Suppressor macrophage treated with lipopolysaccharide for 1 hour (primary cell): ENCODE measurements at regions not wholly inside any gene's neighbourhood (a gene's known extent, or its start where the extent isn't known, plus 50 kb on each side); places are given as distances from the start of the nearest gene placed in this dataset.

Source experiments
- DNase-seq, 3 donors: peaks; one replicate each; pipeline ENCODE4 v3.0.0-alpha.2; 2020 to 2022

DNA sequence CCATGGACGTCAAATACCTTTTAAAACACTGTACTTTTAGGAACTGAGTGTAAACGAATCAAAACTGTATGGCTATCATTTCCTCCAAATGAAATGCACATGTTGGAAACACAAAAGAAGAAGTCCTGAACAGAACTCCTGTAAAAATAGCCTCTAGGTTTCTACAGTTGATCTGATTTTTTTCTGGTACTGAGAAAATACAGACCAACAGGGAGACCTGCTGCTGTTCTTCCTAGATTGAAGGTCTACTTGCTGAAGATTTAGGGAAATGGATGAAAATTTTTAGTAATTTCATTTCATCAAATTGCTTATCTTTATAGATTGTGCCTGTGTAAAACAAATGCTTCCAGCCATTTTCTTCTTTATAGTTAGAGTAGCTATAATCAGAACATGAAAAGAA lies 520.4 kb downstream of the SLITRK6 start:
- no peak for DNase-seq

DNA sequence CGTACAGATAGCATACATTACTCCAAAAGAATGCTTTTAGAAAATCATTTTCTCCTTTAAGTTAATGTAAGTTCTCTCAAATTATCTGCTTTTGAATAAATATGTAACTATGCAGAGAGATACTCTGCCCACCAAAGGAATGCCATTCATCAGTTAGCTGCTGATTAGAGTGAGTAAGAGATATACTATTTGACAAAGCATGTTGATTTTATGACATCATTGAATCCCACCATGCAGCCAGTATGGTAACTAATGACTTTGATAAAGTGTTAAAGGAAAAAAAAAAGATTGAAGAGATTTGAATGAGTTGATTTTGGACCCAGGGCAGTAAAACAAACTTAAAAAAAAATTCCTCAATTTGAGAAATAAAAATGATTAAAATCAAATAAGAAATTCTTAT lies 521.5 kb downstream of the SLITRK6 start:
- no peak for DNase-seq

DNA sequence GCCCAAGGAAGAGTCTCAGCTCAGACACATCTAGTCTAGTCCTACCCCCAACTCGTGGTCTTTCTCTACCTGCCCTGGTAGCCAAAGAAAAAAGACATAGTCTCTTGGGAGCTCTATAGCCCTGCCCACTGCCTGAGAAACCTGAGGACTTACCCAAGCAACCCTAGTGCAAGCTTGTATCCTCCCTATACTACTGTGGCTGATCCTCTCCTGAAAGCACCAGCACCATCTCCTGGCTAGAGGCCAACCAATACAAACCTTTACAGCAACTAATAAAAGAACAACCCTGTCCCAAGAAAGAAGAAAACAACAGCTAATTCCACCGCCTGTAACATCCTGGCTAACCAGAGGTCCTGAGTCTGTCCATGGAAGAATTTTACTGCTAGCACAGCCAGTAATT lies 532.4 kb downstream of the SLITRK6 start:
- no peak for DNase-seq

DNA sequence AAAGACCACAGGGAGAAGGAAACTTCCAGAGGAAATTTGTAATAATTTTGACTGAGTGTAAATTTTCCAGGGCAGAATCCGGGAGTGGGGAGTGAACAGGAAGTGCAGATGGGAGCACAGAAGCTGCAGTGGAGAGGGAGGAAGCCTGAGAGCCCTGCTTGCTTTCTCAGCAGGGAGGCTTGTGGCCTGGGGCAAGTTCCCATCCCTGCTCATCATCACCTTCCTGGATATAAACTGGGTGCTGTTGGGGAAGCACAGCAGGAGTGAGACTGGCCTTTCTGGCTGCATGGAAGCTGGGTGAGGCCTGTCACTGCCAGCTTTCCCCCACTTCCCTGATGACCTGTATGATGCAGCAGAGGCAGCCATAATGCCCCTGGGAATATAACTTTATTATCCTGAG lies 532.9 kb downstream of the SLITRK6 start:
- no peak for DNase-seq

DNA sequence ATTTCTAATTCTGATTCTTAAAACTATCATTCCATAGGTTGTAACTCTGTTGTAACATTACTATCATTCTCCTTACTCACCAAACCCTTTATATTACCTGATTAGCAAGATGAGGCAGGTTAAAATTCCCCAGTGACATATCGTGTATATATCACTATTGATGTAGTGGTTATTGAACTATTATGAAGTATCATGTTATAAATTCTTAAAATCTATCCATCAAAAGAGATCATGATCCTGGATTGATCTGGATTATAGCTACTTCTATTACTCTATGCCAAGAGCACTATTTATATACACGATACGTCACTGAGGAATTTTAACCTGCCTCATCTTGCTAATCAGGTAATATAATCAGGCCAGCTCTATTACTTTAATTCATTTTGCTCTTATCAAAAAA lies 533.9 kb downstream of the SLITRK6 start:
- no peak for DNase-seq

DNA sequence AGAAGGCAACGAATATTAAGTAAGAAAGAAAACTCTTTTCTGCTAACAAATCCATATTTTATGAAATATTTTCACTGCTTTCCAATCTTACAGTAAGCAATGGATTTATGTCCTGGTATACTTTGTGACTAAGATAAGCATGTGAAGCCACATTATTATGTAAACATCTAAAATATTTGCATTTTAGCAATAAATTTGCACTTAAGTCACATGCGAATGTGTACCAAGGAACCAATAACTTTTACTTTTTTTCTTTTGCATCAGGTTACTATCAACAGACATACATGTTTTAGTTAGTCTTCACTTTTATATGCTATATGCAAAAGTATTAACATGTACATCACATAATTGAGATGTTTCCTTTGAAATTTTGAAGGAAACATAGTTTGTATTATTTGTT lies 536.7 kb downstream of the SLITRK6 start:
- DNase-seq: no peak

DNA sequence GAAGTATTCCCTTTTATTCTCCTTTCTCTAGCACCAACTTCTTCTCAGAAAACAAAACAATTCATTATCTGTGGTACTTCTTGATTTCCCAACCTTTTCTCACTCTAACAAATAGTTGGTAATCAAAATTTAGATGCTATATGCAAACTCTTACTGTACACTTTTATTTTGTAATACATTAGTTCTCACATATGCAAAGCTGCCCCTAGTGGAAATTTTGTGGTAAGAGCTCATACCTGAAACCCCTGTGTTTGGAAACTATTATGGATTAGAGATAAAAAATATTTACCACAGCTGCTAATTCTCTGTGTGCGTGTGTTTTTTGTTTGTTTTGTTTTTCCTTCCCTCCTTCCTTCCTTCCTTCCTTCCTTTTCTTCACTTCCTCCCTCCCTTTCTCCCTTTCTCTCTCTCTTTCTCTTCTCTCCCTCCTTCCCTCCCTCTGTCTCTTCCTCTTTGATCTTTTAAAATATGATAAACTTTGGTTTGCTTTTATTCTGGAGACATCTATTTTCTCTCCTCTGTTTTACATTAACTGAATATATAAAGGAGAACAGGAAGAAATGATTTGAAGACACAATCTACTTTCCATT lies 537.4 kb downstream of the SLITRK6 start:
- no peak for DNase-seq

DNA sequence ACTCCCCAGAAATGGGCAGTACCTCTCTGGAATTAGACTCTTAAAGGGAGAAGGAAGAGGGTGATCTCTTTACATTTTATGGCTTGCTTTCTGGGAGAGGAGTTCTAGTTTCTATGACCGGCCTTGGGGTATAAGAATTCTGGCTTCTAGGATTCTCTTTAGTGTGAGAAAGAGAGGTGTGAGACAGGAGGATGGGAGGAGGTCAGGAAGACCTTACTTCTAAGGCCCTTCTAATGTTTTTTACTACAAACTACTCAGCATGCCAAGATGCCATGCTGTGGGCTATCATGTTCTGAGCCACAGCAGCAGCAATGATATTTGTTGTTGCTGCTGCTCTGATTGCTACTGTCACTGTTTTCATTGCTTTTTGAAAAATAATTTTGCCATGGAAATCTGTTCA lies 538.3 kb downstream of the SLITRK6 start:
- no peak for DNase-seq

DNA sequence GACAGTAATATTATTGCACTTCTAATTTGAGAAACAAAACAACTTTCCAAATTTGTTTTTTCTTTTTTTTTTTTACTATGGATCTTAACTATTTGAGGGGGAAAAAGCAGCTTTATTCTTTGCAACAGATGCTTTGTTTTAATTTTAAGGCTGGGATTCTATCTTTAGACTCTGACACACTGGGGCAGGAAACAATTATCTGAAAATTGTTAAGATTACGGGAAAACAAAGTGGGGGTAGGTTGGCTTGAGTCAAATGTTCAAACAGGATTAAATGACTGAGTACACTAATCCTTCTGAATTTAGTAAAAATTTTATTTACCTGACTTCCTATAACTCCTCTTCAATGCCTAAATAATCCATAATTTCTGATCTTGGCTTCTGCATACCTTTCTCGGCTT lies 543.2 kb downstream of the SLITRK6 start:
- DNase-seq: no peak

DNA sequence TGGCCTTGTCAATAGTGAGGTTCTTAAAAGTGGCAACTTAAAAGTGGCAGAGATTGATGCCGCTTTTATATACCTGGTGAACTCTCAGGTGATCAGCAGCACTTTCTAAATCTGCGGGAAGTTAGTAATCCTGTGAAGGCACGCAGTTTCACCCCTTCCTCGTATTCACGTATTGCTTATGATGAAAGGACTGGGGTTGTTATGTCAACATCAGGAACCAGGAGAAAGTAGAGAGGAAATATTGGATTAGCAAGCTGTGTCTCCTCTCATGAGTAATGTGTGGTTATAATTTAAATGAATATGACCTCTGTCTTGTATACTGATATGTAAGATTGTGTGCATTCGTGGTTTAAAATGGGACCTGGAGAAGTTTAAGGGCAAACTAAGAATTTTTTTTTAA lies 544.6 kb downstream of the SLITRK6 start:
- DNase-seq: no peak

DNA sequence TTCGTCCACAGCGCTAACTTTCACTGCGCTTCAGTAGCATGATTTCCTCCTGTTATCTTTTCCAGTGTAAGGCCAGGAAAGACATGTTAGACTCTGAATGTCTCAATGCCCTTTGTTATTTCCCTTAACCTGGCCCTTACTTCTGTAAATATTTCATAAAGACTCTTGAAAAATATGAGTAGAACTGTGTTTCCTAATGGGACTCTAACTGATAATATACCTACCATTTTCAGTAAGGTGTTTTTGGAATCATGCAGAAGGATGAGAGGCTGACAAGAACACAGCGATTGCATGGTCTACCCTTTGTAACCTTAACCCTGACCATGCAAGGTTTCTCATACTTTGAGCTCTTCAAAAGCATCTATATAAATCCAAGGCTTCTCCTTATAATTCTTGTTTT lies 550.1 kb downstream of the SLITRK6 start:
- no peak for DNase-seq

DNA sequence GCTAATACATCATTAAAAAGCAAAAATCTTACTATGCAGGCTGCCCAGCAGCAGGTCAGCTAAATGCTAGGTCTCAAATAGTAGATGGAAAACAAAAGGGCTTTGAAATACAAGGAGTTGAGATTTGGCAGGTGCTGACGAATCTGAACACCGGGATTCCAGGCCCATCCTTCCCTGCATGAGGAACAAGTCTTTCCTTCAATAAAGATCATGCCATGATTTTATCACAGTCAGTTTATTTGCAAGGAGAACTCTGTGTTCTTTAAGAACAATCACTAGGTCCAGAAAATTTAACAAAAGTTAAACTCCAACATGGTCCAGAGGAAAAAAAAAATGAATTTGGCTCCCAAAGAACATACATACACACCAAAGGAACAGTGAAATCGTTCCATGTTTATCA lies 551.4 kb downstream of the SLITRK6 start:
- no peak for DNase-seq

DNA sequence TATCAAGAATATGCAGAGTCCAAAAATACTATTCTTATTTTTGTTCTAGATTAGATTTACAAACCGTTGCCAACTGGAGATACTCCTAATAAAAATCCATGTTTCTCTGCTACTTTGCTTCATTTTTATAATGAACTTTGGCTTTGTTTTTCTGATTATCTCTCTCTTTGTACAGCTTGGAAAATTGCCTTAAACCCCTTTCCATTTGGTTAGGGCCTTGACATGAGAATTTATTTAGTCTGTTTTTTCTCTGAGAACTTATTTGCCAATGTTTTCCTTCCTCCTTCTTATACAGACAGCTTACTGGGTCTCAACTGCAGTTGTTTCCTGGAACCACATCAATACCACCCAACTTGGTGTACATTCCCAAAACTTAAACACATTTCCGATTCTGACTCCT lies 555.4 kb downstream of the SLITRK6 start:
- DNase-seq: no peak

DNA sequence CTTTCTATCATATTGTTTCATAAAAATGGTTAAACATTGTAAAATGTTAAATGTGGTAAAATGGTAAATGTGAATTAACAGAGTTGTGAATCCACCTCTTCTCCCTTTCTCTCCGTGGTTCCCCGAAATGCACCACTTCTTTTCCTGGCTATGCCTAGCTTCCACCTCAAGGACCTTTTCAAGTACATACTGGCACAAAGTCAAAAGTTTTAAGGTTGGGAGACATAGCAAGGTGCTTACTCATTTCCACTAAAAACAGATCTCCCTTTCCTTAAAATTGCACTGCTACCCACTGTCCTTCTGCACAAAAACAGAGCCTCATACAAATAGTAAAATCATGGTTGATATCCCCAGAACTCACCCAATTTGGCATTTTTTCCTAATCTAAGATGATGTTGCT lies 558.2 kb downstream of the SLITRK6 start:
- no peak for DNase-seq

DNA sequence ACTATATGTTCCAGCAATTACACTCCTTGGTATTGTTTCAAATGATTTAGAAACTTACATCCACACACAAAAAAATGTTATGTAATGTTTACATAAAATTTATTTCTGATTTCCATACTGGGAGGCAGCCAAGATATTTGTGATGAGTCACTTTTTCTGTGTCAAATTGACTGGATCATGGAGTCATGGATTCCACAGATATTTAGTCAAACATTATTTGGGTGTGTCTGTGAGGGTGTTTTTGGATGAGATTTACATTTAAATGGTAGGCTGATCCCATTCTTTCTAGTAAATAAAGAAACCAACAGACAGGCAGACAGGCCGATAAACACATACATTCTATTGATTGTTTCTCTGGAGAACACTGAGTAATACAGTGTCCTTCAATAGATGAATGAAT lies 562.8 kb downstream of the SLITRK6 start:
- DNase-seq: no peak

DNA sequence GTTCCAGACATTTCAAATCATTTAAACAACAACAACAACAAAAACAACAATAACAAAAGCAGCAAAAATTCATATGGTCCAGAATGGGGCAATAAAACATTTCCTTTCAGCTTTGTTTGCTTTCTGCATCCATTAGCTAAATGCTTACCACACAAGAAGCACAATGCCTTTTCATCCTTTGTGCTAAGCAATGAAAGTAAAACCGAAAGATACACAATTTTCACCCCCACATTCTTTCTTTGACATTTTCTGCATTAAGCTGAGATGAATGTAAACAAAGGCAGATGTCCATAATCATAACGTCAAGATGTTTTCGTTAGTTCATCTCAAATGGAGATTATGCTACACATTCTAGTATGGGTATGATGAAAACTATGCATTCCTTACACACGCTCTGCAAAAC lies 568.5 kb downstream of the SLITRK6 start:
- DNase-seq: no peak

DNA sequence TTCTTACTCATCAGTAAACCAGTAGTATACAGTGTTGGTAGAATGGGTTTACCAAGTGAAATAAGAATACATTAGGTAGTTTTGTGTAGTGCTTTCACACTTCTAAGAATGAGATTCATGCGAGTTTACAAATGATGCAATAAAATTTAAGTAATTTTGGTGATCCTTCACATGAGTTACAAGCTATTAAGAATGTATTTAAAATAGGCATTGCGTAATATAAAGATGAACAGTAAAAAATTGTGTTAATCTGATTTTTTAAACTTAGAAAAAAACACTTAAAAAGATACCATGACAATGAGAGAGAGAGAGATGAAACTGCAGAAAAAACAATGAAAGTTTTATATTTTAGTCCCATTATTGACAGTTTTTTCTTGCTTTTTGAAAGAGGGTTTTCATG lies 570.5 kb downstream of the SLITRK6 start:
- DNase-seq: no peak

DNA sequence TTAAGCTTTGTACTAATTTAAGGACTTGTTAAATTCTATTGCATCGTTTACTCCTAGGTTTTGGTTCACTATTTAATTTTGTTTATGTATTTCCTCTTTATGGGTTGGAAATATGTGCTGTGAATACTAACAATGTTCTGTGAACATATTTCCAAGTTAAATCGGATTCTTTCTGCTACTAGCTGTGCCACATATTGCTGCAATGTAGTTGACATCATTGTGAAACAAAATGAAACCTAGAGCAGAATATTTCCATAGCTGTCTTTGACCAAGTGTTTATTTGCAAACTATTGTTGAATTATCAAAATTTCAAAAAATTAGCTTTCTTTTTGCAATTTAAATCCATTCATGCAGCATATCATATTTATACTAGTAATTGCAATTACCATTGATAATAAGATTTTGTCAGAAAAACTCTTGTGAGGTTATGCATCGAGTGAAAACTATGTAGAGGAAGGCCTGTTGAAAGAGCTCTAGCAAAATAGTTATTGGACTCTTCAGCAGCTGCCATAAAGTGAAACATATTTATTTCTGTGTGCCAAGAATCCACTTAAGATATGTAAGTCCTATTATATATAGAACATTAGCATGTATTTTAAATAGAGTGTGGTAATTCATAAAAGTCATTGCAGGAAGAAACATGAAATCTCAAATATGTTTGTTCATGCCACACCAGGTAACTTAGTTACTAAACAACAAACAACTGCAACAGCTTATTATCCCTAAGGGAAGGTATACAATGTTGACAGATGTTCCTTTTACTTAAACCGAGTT lies 575.1 kb downstream of the SLITRK6 start:
- no peak for DNase-seq

DNA sequence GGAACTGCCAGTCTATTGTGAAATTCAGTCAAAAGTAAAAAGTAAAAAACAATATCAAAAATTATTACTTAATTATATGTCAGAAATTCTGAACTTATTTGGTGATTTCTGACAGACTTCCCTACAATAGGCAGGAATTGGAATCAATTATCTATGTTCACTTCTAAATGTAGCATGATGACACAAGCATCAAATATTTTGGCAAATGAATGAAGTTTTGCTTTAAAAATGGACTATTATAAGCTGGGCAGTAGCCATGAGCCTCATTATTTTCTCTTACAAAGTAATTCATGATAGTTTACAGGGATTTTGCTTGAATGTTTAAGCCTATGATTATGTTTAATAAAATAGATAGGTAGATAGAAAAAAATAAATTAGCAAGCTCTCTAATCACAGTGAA lies 582.6 kb downstream of the SLITRK6 start:
- DNase-seq: no peak

DNA sequence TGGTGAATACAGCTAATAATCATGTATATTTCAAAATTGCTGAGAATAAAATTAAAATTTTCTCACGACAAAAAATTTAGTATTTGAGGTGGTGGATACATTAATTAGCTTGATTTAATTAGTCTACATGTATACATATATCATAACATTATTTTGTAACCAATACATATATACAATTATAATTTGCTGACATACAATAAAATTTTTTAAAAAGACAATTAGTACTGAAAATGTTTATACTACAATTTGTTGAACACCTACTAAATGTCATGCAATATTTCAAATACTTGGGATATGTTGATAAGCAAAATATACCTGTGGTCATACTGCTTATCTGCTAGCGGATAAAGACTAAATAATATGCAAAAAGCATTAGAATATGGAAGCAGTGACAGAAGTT lies 586.5 kb downstream of the SLITRK6 start:
- no peak for DNase-seq

DNA sequence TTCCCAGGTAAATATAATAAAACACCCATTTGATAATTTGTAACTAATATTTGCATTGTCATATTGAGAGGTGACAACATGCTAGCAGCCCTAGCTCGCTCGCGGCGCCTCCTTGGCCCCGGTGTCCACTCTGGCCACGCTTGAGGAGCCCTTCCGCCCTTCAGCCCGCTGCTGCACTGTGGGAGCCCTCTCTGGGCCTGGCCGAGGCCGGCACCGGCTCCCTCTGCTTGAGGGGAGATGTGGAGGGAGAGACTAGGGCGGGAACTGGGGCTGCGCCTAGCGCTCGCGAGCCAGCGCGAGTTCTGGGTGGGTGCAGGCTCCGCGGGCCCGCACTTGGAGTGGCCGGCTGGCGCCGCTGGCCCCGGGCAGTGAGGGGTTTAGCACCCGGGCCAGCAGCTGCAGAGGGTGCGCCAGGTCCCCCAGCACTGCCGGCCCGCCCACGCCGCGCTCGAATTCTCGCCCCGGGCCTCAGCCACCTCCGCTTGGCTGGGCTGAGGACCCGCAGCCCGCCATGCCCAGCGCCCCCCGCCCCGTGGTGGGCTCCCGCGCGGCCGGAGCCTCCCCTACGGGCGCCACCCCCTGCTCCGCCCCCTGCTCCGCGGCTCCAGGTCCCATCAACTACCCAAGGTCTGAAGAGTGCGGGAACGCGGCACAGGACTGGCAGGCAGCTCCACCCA lies 594.4 kb downstream of the SLITRK6 start:
- DNase-seq: no peak

DNA sequence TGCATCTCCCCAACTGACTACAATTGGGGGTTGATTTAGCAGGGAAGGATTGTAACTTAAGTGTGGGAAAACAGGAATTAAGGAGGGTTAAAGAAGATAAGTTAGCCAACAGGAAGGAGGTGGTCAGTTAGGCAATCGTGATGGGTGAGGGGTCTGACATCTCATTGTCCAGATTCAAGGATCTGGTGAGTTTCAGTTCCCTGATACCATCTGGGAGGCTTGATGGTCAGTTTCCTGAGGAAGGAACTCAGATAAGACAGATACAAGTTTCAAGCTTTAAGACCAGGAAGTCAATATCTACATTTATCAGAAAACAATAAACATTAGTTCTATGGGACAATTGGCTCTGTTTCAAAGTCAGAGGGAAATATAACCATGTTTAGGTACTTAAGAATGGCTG lies 601.8 kb downstream of the SLITRK6 start:
- no peak for DNase-seq

DNA sequence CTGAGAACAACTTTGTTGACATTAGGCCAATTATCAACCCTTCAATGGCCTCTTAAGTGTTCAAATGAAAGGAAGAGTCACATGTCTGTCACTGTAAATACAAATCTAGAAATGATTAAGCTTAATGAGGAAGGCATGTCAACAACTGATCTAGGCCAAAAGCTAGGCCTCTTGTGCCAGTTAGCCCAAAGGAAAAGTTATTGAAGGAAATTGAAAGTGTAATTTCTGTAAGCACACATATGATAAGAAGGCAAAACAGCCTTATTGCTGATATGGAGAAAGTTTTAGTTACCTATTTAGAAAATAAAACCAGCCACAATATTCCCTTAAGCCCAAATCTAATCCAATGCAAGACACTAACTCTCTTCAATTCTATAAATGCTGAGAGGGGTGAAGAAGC lies 604.7 kb downstream of the SLITRK6 start:
- DNase-seq: no peak

DNA sequence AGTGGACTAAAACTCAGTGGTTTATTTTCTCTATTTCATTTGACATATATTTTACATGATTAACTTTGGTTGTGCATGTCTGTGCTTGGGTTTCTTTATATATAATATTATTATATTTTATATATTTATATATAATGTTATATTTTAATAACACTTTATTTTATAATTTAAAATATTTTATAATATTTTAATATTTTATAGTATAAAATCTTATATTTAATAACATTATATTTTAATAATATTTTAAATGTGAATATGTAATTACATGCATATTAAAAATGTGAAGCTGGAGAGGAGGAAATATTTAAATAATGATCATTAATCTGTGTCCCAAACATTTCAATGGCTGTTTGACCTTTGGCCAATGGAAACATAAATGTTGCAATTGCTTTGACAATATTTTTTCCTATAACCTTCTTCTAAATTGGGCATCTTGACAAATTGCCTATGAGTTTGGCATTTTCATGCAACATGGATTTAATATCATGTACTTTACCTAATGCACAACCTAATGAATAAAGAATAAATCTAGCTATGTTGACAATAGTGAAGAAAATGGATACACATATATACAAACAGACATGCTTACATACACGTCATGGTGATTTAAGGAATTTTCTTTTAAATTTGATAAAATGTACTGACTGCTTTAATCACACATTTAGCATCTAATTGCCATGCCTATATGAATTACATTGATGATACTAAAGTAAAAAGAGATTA lies 607.1 kb downstream of the SLITRK6 start:
- no peak for DNase-seq
